Bronchial epithelial cell (primary cell): ENCODE measurements at regions not wholly inside any gene's neighbourhood (a gene's known extent, or its start where the extent isn't known, plus 50 kb on each side); places are given as distances from the start of the nearest gene placed in this dataset.

Experiments used
- DNase-seq: peaks from one replicate; pipeline ENCODE4 v3.0.0-alpha.2; 2010; ENCODE audit warnings: low read depth
- FAIRE-seq: peaks from 2 replicates; lab custom pipeline; 2011; peaks lifted over from hg19 to GRCh38; lab: Jason Lieb, UNC
- H3K27me3 ChIP-seq: 2 replicates; pipeline ENCODE4 v1.5.1; 2011; ENCODE audit warnings: low read length; ENCODE audit not compliant: control insufficient read depth, insufficient read depth
- H3K36me3 ChIP-seq: 2 replicates; pipeline ENCODE4 v1.5.1; 2011; ENCODE audit warnings: low read length; ENCODE audit not compliant: control insufficient read depth, insufficient read depth
- H3K4me3 ChIP-seq: 2 replicates; pipeline ENCODE4 v1.5.1; 2011; ENCODE audit warnings: mild to moderate bottlenecking, low read depth, low read length, control low read depth
- CTCF ChIP-seq: IDR thresholded peaks from 2 replicates; pipeline ENCODE4 v1.5.1; 2011; ENCODE audit warnings: mild to moderate bottlenecking, moderate library complexity, low read length, control low read depth, inconsistent platforms; ENCODE audit not compliant: insufficient read depth, severe bottlenecking

GRCh38 chr9:115401756-115402327 lies 283.9 kb upstream of the TNC start:
- no peaks in the 10 kb centered on the region for H3K36me3 ChIP-seq
- FAIRE-seq (no peak), DNase-seq (no peak)
- no peak overlapping the region for H3K4me3 ChIP-seq
- H3K27me3 ChIP-seq, result no peaks in the 10 kb centered on the region
- no peak for TF ChIP-seq CTCF

DNA sequence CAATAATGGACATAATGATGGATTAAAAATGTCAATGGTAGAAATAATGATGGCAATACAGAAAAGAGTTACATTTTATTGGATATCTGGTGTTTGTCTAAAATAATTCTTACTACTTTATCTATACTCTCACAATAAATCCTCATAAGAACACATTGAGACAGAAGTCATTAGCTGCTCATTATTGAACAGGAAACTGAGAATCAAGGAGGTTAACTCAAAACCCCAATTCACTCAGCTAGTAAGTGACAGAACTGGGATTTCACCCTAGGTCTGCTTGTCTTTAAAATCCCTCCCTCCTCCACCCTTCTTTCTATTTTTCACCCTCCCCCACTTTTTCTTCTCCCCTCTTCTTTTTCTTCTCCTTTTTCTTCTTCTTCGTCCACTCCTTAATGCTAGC lies 285.8 kb upstream of the TNC start:
- Histone ChIP-seq H3K27me3 (no peaks in the 10 kb centered on the region), H3K36me3 (no peaks in the 10 kb centered on the region), H3K4me3 (no peak overlapping the region)
- FAIRE-seq, result no peak
- no peak for DNase-seq
- no peak for TF ChIP-seq CTCF

GRCh38 chr9:115404311-115404710 lies 286.4 kb upstream of the TNC start:
- DNase-seq (no peak), FAIRE-seq (no peak)
- no peaks in the 10 kb centered on the region for H3K27me3 ChIP-seq
- no peaks in the 10 kb centered on the region for H3K36me3 ChIP-seq
- H3K4me3 ChIP-seq, result no peak overlapping the region
- no peak for TF ChIP-seq CTCF

- FAIRE-seq (no peak), DNase-seq (no peak)
- Histone ChIP-seq H3K36me3 (no peaks in the 10 kb centered on the region), H3K4me3 (no peak overlapping the region), H3K27me3 (no peaks in the 10 kb centered on the region)
- no peak for TF ChIP-seq CTCF
Measured at GRCh38 chr9:115411516-115411915, 293.6 kb upstream of the TNC start.

GRCh38 chr9:115411993-115412452 lies 294.1 kb upstream of the TNC start:
- DNase-seq (peak; percentile 23), FAIRE-seq (no peak)
- no peak overlapping the region for H3K4me3 ChIP-seq
- TF ChIP-seq CTCF, result no peak
- H3K27me3 ChIP-seq, result no peaks in the 10 kb centered on the region
- H3K36me3 ChIP-seq, result no peaks in the 10 kb centered on the region

DNA sequence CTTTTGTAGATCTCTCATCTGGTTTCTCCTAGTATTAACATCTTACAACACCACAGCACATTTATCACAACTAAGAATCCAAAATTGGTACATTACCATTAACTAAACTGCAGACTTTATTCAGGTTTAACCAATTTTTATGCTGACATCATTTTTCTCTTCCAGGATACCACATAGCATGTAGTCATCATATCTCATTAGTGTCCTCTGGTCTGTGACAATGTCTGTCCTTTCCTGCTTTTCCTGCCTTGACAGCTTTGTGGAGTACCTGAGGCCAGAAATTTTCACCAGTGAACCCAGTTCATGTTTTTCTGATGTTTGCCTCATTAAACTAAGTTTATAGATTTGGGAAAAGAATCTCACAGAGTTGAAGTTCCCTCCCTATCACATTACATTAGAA lies 294.7 kb upstream of the TNC start:
- DNase-seq (no peak), FAIRE-seq (no peak)
- no peak overlapping the region for H3K4me3 ChIP-seq
- no peak for TF ChIP-seq CTCF
- no peaks in the 10 kb centered on the region for H3K36me3 ChIP-seq
- no peaks in the 10 kb centered on the region for H3K27me3 ChIP-seq
